ENCODE measurements at regions not wholly inside any gene's neighbourhood (a gene's known extent, or its start where the extent isn't known, plus 50 kb on each side); places are given as distances from the start of the nearest gene placed in this dataset.

DNA sequence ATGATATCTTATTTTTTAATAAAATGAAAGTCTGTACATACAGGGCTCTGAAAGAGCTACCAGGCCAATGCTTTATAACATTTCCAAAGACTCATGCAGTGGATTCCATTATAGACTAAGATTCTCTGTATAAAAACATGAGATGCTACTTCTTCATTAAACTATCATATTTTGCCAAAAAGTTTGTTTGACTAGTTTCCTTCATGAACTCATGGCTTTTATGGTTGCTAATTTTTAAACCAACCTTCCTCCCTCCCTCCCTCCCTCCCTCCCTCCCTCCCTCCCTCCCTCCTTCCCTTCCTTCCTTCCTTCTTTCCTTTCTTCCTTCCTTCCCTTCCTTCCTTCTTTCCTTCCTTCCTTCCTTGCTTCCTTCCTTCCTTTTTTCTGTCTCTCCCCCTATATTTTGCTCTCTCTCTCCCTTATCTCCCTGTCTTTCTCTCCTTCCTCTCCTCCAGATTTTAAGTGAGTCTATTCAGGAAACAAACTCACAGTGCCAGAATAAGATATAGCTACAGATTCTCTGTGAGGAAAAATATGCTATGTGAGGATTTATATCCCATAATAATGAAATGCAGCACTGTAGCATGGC is 961.5 kb upstream of the ZEB2 start:
- TF ChIP-seq, protein P1, sequence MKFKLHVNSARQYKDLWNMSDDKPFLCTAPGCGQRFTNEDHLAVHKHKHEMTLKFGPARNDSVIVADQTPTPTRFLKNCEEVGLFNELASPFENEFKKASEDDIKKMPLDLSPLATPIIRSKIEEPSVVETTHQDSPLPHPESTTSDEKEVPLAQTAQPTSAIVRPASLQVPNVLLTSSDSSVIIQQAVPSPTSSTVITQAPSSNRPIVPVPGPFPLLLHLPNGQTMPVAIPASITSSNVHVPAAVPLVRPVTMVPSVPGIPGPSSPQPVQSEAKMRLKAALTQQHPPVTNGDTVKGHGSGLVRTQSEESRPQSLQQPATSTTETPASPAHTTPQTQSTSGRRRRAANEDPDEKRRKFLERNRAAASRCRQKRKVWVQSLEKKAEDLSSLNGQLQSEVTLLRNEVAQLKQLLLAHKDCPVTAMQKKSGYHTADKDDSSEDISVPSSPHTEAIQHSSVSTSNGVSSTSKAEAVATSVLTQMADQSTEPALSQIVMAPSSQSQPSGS (tag by site-specific recombination; IDR thresholded peaks at IDR 0.05; ENCODE audit: low read depth): no peak
- no peak for TF ChIP-seq ZBTB7A (tag by site-specific recombination; IDR thresholded peaks at IDR 0.05; ENCODE audit: low read depth)
- TF ChIP-seq, protein P2, sequence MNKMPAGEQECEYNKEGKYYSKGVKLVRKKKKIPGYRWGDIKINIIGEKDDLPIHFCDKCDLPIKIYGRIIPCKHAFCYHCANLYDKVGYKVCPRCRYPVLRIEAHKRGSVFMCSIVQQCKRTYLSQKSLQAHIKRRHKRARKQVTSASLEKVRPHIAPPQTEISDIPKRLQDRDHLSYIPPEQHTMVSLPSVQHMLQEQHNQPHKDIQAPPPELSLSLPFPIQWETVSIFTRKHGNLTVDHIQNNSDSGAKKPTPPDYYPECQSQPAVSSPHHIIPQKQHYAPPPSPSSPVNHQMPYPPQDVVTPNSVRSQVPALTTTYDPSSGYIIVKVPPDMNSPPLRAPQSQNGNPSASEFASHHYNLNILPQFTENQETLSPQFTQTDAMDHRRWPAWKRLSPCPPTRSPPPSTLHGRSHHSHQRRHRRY (tag by site-specific recombination; IDR thresholded peaks at IDR 0.05): no peak
- TF ChIP-seq GFI1B (tag by site-specific recombination; IDR thresholded peaks at IDR 0.05): no peak
- no peak for TF ChIP-seq ZNF660 (tag by site-specific recombination; IDR thresholded peaks at IDR 0.05)
- no peak for TF ChIP-seq ZNF654 (tag by site-specific recombination; IDR thresholded peaks at IDR 0.05; ENCODE audit: low read depth)

Data from HEK293 (cell line).